PC-9 (cell line): ENCODE measurements at regions not wholly inside any gene's neighbourhood (a gene's known extent, or its start where the extent isn't known, plus 50 kb on each side); places are given as distances from the start of the nearest gene placed in this dataset.

Experiments used
- BruUV-seq: library from RNA; stranded (reverse); fragments of 400-500 nt; replicated peaks from 2 replicates; lab custom pipeline; 2021; lab: Mats Ljungman, UMichigan
- CTCF ChIA-PET: fragments of 300-600 bp; sonication (Branson Sonifier 250); formaldehyde crosslinking; loops from one replicate; lab custom pipeline; 2022; ENCODE audit warnings: antibody characterized with exemption; lab: Charles Lee
- POLR2A ChIA-PET: fragments of 300-600 bp; sonication (Branson Sonifier 250); formaldehyde crosslinking; loops from one replicate; lab custom pipeline; 2022; ENCODE audit warnings: antibody characterized with exemption; ENCODE audit not compliant: unreplicated experiment; lab: Charles Lee
- DNase-seq, 2 experiments: peaks; one replicate each; pipeline versions ENCODE4 v3.0.0 to v3.0.0-alpha.2; 2015 to 2022; ENCODE audit warnings: mixed read lengths in 1 of 2
- H2AFZ ChIP-seq: fragments of 200-600 bp; sonication (generic); 2 replicates; pipeline ENCODE4 v1.8.1; 2017; ENCODE audit warnings: antibody characterized with exemption
- H3F3A ChIP-seq: fragments of 200-600 bp; sonication (generic); 2 replicates; pipeline ENCODE4 v1.8.1; 2017; ENCODE audit warnings: antibody characterized with exemption, mild to moderate bottlenecking, low read depth; ENCODE audit not compliant: insufficient read depth
- H3K27ac ChIP-seq: fragments of 200-600 bp; sonication (generic); 2 replicates; pipeline ENCODE4 v1.6.1; 2016; ENCODE audit warnings: mixed run types
- H3K27me3 ChIP-seq: fragments of 200-600 bp; sonication (generic); 2 replicates; pipeline ENCODE4 v1.6.1; 2016; ENCODE audit warnings: low read depth, mixed run types; ENCODE audit not compliant: insufficient read depth
- H3K36me3 ChIP-seq: fragments of 200-600 bp; sonication (generic); 2 replicates; pipeline ENCODE4 v1.6.1; 2016; ENCODE audit warnings: low read depth, mixed run types
- H3K4me1 ChIP-seq: fragments of 200-600 bp; sonication (generic); replicated peaks from 2 replicates; pipeline ENCODE4 v1.6.1; 2016; ENCODE audit warnings: mixed run types; ENCODE audit not compliant: insufficient read depth
- H3K4me2 ChIP-seq: fragments of 200-600 bp; sonication (generic); 2 replicates; pipeline ENCODE4 v1.6.1; 2017; ENCODE audit warnings: mixed run types
- H3K4me3 ChIP-seq: fragments of 200-600 bp; sonication (generic); 2 replicates; pipeline ENCODE4 v1.6.1; 2016; ENCODE audit warnings: mixed run types
- H3K79me2 ChIP-seq: fragments of 200-600 bp; sonication (generic); 2 replicates; pipeline ENCODE4 v1.6.1; 2017; ENCODE audit warnings: low read depth, mixed run types
- H3K9me2 ChIP-seq: fragments of 200-600 bp; sonication (generic); 2 replicates; pipeline ENCODE4 v1.8.1; 2017; ENCODE audit warnings: mild to moderate bottlenecking; ENCODE audit not compliant: insufficient read depth
- H3K9me3 ChIP-seq: fragments of 200-600 bp; sonication (generic); 2 replicates; pipeline ENCODE4 v1.8.1; 2016; ENCODE audit warnings: low read depth; ENCODE audit not compliant: insufficient read depth
- H4K20me1 ChIP-seq: fragments of 200-600 bp; sonication (generic); 2 replicates; pipeline ENCODE4 v1.8.1; 2017; ENCODE audit not compliant: insufficient read depth
- CTCF ChIP-seq: fragments of 200-600 bp; sonication (generic); conservative IDR thresholded peaks from 2 replicates; pipeline ENCODE4 v1.6.1; 2017; ENCODE audit warnings: mixed run types, antibody characterized with exemption, mild to moderate bottlenecking, moderate library complexity
- EZH2 ChIP-seq: fragments of 200-600 bp; sonication (generic); IDR thresholded peaks from 2 replicates; pipeline ENCODE4 v1.8.0; 2017; ENCODE audit warnings: antibody characterized with exemption, low read depth
- intact Hi-C: fragments of 100-400 bp; cut with micrococcal nuclease; formaldehyde crosslinking; loops from one replicate; pipeline ENCODE4 v1.10.0; 2022; ENCODE audit not compliant: unreplicated experiment

GRCh38 chr11:33608386-33608785 is 92.2 kb downstream of the C11orf91 start:
- BruUV-seq = no TSS peak
- Histone ChIP-seq H3K9me2 (no peaks in the 10 kb centered on the region), H3F3A (no peaks in the 10 kb centered on the region), H3K27ac (no peak overlapping the region), H3K79me2 (no peaks in the 10 kb centered on the region), H3K27me3 (no peaks in the 10 kb centered on the region), H3K4me1 (no peaks in the 10 kb centered on the region), H3K9me3 (no peaks in the 10 kb centered on the region), H2AFZ (no peak overlapping the region), H3K36me3 (no peaks in the 10 kb centered on the region), H4K20me1 (no peaks in the 10 kb centered on the region), H3K4me2 (no peak overlapping the region), H3K4me3 (no peak overlapping the region)
- ChIA-PET CTCF (no interaction called here), POLR2A (no interaction called here)
- intact Hi-C loops = no loop called here
- no peak for TF ChIP-seq EZH2
- no peak for DNase-seq

- Histone ChIP-seq H3K36me3 (no peaks in the 10 kb centered on the region), H3K9me3 (no peaks in the 10 kb centered on the region), H3F3A (no peaks in the 10 kb centered on the region), H4K20me1 (no peaks in the 10 kb centered on the region), H3K27me3 (no peaks in the 10 kb centered on the region), H3K9me2 (no peaks in the 10 kb centered on the region), H3K4me2 (no peak overlapping the region), H3K4me3 (no peak overlapping the region), H3K4me1 (no peaks in the 10 kb centered on the region), H2AFZ (no peak overlapping the region), H3K27ac (no peak overlapping the region), H3K79me2 (no peaks in the 10 kb centered on the region)
- TF ChIP-seq EZH2 = no peak
- TF ChIP-seq CTCF = no peak
- DNase-seq = no peak
- intact Hi-C loops = no loop called here
- ChIA-PET POLR2A (no interaction called here), CTCF (no interaction called here)
- BruUV-seq = no TSS peak
Observed at GRCh38 chr11:33606762-33607161, 93.9 kb downstream of the C11orf91 start.

- no peak for DNase-seq
- TF ChIP-seq EZH2 (no peak), CTCF (no peak)
- Histone ChIP-seq H3K9me2 (no peaks in the 10 kb centered on the region), H3K4me1 (no peaks in the 10 kb centered on the region), H3K79me2 (no peaks in the 10 kb centered on the region), H3K4me2 (no peak overlapping the region), H3F3A (no peaks in the 10 kb centered on the region), H4K20me1 (no peaks in the 10 kb centered on the region), H3K36me3 (no peaks in the 10 kb centered on the region), H3K4me3 (no peak overlapping the region), H3K27me3 (no peaks in the 10 kb centered on the region), H2AFZ (no peak overlapping the region), H3K9me3 (no peaks in the 10 kb centered on the region), H3K27ac (no peak overlapping the region)
- intact Hi-C loops = no loop called here
- ChIA-PET POLR2A (no interaction called here), CTCF (interaction anchor here (0.6 kb wide), 1 partner anchor 37 kb away, joined by 6 read pairs; no protein-coding TSS in a partner anchor)
- BruUV-seq = no TSS peak
Observed at GRCh38 chr11:33605703-33606102, 94.9 kb downstream of the C11orf91 start.

- no peaks in the 10 kb centered on the region for H3K4me1 ChIP-seq
- DNase-seq = no peak
- H2AFZ ChIP-seq = no peak overlapping the region
- H3K4me2 ChIP-seq = no peak overlapping the region
- no peak overlapping the region for H3K4me3 ChIP-seq
- H3K9me2 ChIP-seq = no peaks in the 10 kb centered on the region
- H3K27me3 ChIP-seq = no peaks in the 10 kb centered on the region
- no peak for TF ChIP-seq CTCF
- TF ChIP-seq EZH2 = no peak
- intact Hi-C loops = no loop called here
- H3F3A ChIP-seq = no peaks in the 10 kb centered on the region
- no TSS peak for BruUV-seq
- H3K36me3 ChIP-seq = no peaks in the 10 kb centered on the region
- H3K27ac ChIP-seq = no peak overlapping the region
- ChIA-PET CTCF (no interaction called here), POLR2A (no interaction called here)
- H3K79me2 ChIP-seq = no peaks in the 10 kb centered on the region
- no peaks in the 10 kb centered on the region for H3K9me3 ChIP-seq
- no peaks in the 10 kb centered on the region for H4K20me1 ChIP-seq
Observed at GRCh38 chr11:33598426-33599069, 102.1 kb downstream of the C11orf91 start.
